ENCODE measurements at regions not wholly inside any gene's neighbourhood (a gene's known extent, or its start where the extent isn't known, plus 50 kb on each side); places are given as distances from the start of the nearest gene placed in this dataset.

GRCh38 chr5:93305984-93306383, 275.0 kb downstream of the NR2F1-AS1 start:
- POLR2A ChIA-PET = no interaction called here
- no peak for DNase-seq
- Mint-ChIP-seq H3K27ac (no peak overlapping the region), H3K27me3 (peaks cover 2 to 11% (median 5%) of the 10 kb centered on the region in 5 donors), H3K4me1 (no peaks in the 10 kb centered on the region), H3K4me3 (no peak overlapping the region), H3K9me3 (peaks cover 0 to 2% (median 0%) of the 10 kb centered on the region in 9 donors), H3K36me3 (no peaks in the 10 kb centered on the region)
- ATAC-seq = no peak

- POLR2A ChIA-PET = no interaction called here
- DNase-seq = no peak
- Mint-ChIP-seq H3K36me3 (no peaks in the 10 kb centered on the region), H3K4me1 (no peaks in the 10 kb centered on the region), H3K9me3 (peaks cover 0 to 2% (median 0%) of the 10 kb centered on the region in 9 donors), H3K27ac (no peak overlapping the region), H3K4me3 (no peak overlapping the region), H3K27me3 (peaks cover 2 to 18% (median 5%) of the 10 kb centered on the region in 5 donors)
- ATAC-seq = no peak
These were observed 276.4 kb downstream of the NR2F1-AS1 start for GRCh38 chr5:93304456-93305250.

- peaks cover 2 to 19% (median 5%) of the 10 kb centered on the region in 5 donors for H3K27me3 Mint-ChIP-seq
- POLR2A ChIA-PET = no interaction called here
- peaks cover 0 to 2% (median 0%) of the 10 kb centered on the region in 9 donors for H3K9me3 Mint-ChIP-seq
- DNase-seq (no peak), ATAC-seq (no peak)
- no peak overlapping the region for H3K4me3 Mint-ChIP-seq
- H3K27ac Mint-ChIP-seq = no peak overlapping the region
- H3K36me3 Mint-ChIP-seq = no peaks in the 10 kb centered on the region
- H3K4me1 Mint-ChIP-seq = no peaks in the 10 kb centered on the region
These were observed 277.7 kb downstream of the NR2F1-AS1 start for GRCh38 chr5:93303291-93303691.

GRCh38 chr5:93302711-93303110, 278.3 kb downstream of the NR2F1-AS1 start:
- no peak overlapping the region for H3K27ac Mint-ChIP-seq

GRCh38 chr5:93300945-93301344, 280.1 kb downstream of the NR2F1-AS1 start:
- DNase-seq = no peak

More at GRCh38 chr5:93302711-93303110, 278.3 kb downstream of the NR2F1-AS1 start:
- no peak for ATAC-seq
- H3K36me3 Mint-ChIP-seq = no peaks in the 10 kb centered on the region
- no peaks in the 10 kb centered on the region for H3K4me1 Mint-ChIP-seq
- peaks cover 2 to 19% (median 5%) of the 10 kb centered on the region in 5 donors for H3K27me3 Mint-ChIP-seq
- no peak for DNase-seq
- POLR2A ChIA-PET = no interaction called here
- H3K4me3 Mint-ChIP-seq = no peak overlapping the region
- H3K9me3 Mint-ChIP-seq = peaks cover 0 to 2% (median 0%) of the 10 kb centered on the region in 9 donors

DNA sequence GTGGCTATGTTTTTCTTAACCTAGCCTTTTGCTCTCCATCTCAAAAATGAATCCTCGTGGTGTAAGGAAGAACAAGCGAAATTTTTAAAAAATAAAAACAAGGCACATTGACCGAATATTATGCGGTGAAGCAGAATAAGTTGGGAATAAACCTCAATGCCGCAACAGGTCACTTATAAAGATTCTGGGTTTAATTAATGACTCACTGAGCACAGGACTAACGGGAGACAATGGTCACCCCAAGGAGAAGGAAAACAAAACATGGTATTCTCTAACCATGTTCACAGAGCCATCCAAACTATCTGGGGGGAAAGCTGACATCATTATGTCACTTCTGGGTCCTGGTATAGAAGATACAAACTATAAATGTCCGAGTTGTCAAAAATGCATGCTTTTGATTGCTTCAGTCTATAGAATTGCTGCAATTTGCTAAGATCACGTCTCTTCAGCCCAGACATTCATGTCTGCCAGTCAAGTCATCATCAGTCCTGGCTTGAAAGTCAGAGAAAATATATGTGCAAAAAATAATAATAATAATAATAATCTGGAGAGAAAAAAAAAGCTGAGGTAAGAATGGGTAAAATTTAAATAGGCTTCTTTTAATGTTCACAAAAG, 280.6 kb downstream of the NR2F1-AS1 start:
- H3K36me3 Mint-ChIP-seq = no peaks in the 10 kb centered on the region
- no peaks in the 10 kb centered on the region for H3K4me1 Mint-ChIP-seq
- H3K9me3 Mint-ChIP-seq = peaks cover 0 to 2% (median 0%) of the 10 kb centered on the region in 9 donors
- DNase-seq (no peak), ATAC-seq (no peak)
- POLR2A ChIA-PET = no interaction called here
- H3K27ac Mint-ChIP-seq = no peak overlapping the region
- H3K4me3 Mint-ChIP-seq = no peak overlapping the region
- H3K27me3 Mint-ChIP-seq = peaks cover 0 to 16% (median 2%) of the 10 kb centered on the region in 5 donors

More at GRCh38 chr5:93300945-93301344, 280.1 kb downstream of the NR2F1-AS1 start:
- Mint-ChIP-seq H3K4me3 (no peak overlapping the region), H3K27me3 (peaks cover 0 to 19% (median 2%) of the 10 kb centered on the region in 5 donors), H3K9me3 (peaks cover 0 to 2% (median 0%) of the 10 kb centered on the region in 9 donors), H3K36me3 (no peaks in the 10 kb centered on the region), H3K27ac (no peak overlapping the region), H3K4me1 (no peaks in the 10 kb centered on the region)
- no peak for ATAC-seq
- POLR2A ChIA-PET = no interaction called here

- ATAC-seq (no peak), DNase-seq (no peak)
- H3K4me1 Mint-ChIP-seq = no peaks in the 10 kb centered on the region
- peaks cover 0 to 2% (median 0%) of the 10 kb centered on the region in 9 donors for H3K9me3 Mint-ChIP-seq
- H3K27ac Mint-ChIP-seq = no peak overlapping the region
- peaks cover 0 to 9% (median 2%) of the 10 kb centered on the region in 5 donors for H3K27me3 Mint-ChIP-seq
- no peaks in the 10 kb centered on the region for H3K36me3 Mint-ChIP-seq
- POLR2A ChIA-PET = no interaction called here
- H3K4me3 Mint-ChIP-seq = no peak overlapping the region
These were observed 281.2 kb downstream of the NR2F1-AS1 start for GRCh38 chr5:93299681-93300308.

DNA sequence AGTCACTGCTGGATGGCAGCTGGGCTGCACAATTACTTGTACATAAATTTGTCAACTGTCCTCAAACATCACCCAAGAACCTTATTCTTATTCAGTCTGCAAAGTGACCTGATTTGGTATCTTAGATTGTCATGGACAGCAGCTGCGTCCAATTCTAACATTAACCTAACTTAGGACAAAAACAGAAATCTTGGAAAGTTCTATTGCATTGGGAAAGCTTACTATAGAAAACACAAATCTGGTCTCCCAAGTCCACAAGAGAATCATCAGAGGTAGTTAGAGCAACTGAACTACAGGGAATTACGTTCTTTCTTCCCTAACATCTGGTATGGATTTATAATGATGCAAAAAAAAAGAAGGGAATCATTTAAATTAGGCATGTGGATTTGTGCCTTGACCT, 283.9 kb downstream of the NR2F1-AS1 start:
- POLR2A ChIA-PET = no interaction called here
- no peaks in the 10 kb centered on the region for H3K36me3 Mint-ChIP-seq
- no peak for ATAC-seq
- no peak for DNase-seq
- peaks cover 0 to 9% (median 0%) of the 10 kb centered on the region in 5 donors for H3K27me3 Mint-ChIP-seq
- no peak overlapping the region for H3K4me3 Mint-ChIP-seq
- H3K4me1 Mint-ChIP-seq = no peaks in the 10 kb centered on the region
- no peak overlapping the region for H3K27ac Mint-ChIP-seq
- H3K9me3 Mint-ChIP-seq = peaks cover 0 to 2% (median 0%) of the 10 kb centered on the region in 9 donors

DNA sequence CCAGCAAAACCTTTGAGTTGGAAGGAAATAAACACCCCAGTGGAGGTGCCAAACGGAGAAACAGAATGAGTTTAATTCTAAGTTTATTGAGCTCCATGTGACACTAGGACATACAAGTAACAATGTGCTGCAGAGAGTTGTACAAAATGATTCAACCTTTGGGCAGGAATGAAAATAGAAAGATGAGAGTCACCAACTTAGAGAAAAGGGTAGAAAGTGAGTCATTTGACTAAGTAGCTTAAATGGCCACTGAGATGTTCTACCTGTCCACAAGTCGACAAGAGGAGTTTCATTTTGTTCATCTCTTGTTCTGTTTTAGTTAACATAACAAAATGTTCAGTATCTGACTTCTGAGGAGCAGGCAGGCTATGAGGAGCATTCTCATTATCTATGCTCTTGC, 284.7 kb downstream of the NR2F1-AS1 start:
- Mint-ChIP-seq H3K36me3 (no peaks in the 10 kb centered on the region), H3K4me3 (no peak overlapping the region), H3K27me3 (peaks cover 0 to 9% (median 0%) of the 10 kb centered on the region in 5 donors), H3K27ac (no peak overlapping the region), H3K9me3 (peaks cover 0 to 6% (median 0%) of the 10 kb centered on the region in 9 donors), H3K4me1 (no peaks in the 10 kb centered on the region)
- ATAC-seq = no peak
- POLR2A ChIA-PET = no interaction called here
- DNase-seq = no peak

- Mint-ChIP-seq H3K27ac (no peak overlapping the region), H3K4me1 (no peaks in the 10 kb centered on the region), H3K36me3 (no peaks in the 10 kb centered on the region), H3K4me3 (no peak overlapping the region), H3K27me3 (peaks cover 0 to 5% (median 0%) of the 10 kb centered on the region in 5 donors), H3K9me3 (peaks cover 0 to 6% (median 0%) of the 10 kb centered on the region in 9 donors)
- DNase-seq = no peak
- no peak for ATAC-seq
- POLR2A ChIA-PET = no interaction called here
These were observed 286.0 kb downstream of the NR2F1-AS1 start for GRCh38 chr5:93294996-93295395.

DNA sequence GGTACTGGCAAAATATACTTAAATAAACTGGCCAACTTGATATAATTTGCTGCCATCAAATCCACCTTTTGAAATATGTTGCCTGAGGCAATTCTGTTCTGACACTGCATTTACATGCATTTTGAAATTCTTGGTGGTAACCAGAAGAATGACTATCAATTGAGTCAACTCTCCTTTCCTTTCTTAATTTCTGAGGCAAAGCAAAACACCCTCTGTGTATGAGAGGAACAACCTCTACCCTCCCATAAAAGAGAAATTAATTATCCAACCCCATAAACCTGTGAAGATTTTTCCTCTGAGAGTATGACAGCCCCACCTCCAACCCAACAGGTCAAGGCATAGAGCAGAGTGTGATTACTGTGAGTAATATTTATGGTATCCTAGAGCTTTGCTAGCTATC, 286.8 kb downstream of the NR2F1-AS1 start:
- H3K9me3 Mint-ChIP-seq = peaks cover 0 to 6% (median 0%) of the 10 kb centered on the region in 9 donors
- POLR2A ChIA-PET = no interaction called here
- H3K27me3 Mint-ChIP-seq = peaks cover 0 to 5% (median 0%) of the 10 kb centered on the region in 5 donors
- H3K4me1 Mint-ChIP-seq = no peaks in the 10 kb centered on the region
- no peak overlapping the region for H3K4me3 Mint-ChIP-seq
- H3K27ac Mint-ChIP-seq = no peak overlapping the region
- ATAC-seq (no peak), DNase-seq (no peak)
- no peaks in the 10 kb centered on the region for H3K36me3 Mint-ChIP-seq

DNA sequence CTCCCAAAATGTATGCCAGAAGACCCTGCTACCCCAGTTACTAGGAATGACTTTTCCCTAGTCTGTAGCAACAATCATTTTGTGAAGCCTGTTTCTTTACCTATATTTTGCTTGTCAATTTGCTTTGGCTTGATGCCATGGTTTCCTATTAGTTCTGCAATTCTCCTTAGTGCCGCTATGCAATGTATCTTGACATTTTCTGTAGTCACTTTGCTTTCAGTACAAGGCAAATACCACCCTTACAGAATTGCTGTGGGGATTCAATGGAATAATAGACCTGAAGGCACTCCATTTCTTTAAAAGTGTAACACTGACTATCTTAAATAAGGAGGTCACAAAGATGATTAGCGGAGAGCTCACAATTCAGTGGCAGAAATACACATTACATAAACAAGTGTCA, 291.1 kb downstream of the NR2F1-AS1 start:
- peaks cover 0 to 1% (median 0%) of the 10 kb centered on the region in 5 donors for H3K27me3 Mint-ChIP-seq
- DNase-seq = no peak
- H3K4me1 Mint-ChIP-seq = no peaks in the 10 kb centered on the region
- no peak overlapping the region for H3K4me3 Mint-ChIP-seq
- no peak overlapping the region for H3K27ac Mint-ChIP-seq
- peaks cover 0 to 16% (median 7%) of the 10 kb centered on the region in 9 donors for H3K9me3 Mint-ChIP-seq
- no peak for ATAC-seq
- POLR2A ChIA-PET = no interaction called here
- H3K36me3 Mint-ChIP-seq = peaks cover 0 to 10% (median 0%) of the 10 kb centered on the region in 3 donors

GRCh38 chr5:93285461-93285860, 295.6 kb downstream of the NR2F1-AS1 start:
- Mint-ChIP-seq H3K4me1 (no peaks in the 10 kb centered on the region), H3K27ac (no peak overlapping the region), H3K9me3 (peaks cover 0 to 16% (median 7%) of the 10 kb centered on the region in 9 donors), H3K4me3 (no peak overlapping the region), H3K36me3 (peaks cover 0 to 10% (median 0%) of the 10 kb centered on the region in 3 donors), H3K27me3 (peaks cover 0 to 4% (median 0%) of the 10 kb centered on the region in 5 donors)
- no peak for ATAC-seq
- POLR2A ChIA-PET = no interaction called here
- no peak for DNase-seq
